Stimulated activated effector memory CD8-positive, alpha-beta T cell treated with anti-CD3 and anti-CD28 coated beads, Interleukin-12 subunit alpha, Interleukin-12 subunit beta, amount 100 ng/mL, for 72 hours (primary cell): ENCODE measurements at regions not wholly inside any gene's neighbourhood (a gene's known extent, or its start where the extent isn't known, plus 50 kb on each side); places are given as distances from the start of the nearest gene placed in this dataset.
"Not testable (repeated sequence)": the region's sequence is repeated elsewhere in the genome, so short reads cannot be mapped to it uniquely, and the experiment has no call there.

Source experiments
- ATAC-seq: fragments of 150-1000 bp; cut with Tn5 transposase; 2 replicates; pipeline ENCODE4 v1.10.0; 2021
- DNase-seq, 2 donors: peaks; one replicate each; pipeline ENCODE4 v3.0.0; 2021 to 2022; ENCODE audit warnings: low spot score in 2 of 2
- H3K27ac Mint-ChIP-seq: one replicate; pipeline ENCODE4 v1.8.0; 2022; ENCODE audit warnings: mild to moderate bottlenecking, mixed read lengths
- H3K36me3 Mint-ChIP-seq: one replicate; pipeline ENCODE4 v1.8.0; 2022; ENCODE audit warnings: mild to moderate bottlenecking, mixed read lengths
- H3K4me1 Mint-ChIP-seq: one replicate; pipeline ENCODE4 v1.8.0; 2022; ENCODE audit warnings: mixed read lengths
- H3K4me3 Mint-ChIP-seq: one replicate; pipeline ENCODE4 v1.8.0; 2022; ENCODE audit warnings: mild to moderate bottlenecking, mixed read lengths
- H3K9me3 Mint-ChIP-seq: one replicate; pipeline ENCODE4 v1.8.0; 2022; ENCODE audit warnings: mixed read lengths

GRCh38 chr6:15945593-15946159, 183.2 kb upstream of the MYLIP start:
- Mint-ChIP-seq H3K9me3 (no peaks in the 10 kb centered on the region), H3K27ac (no peak overlapping the region), H3K36me3 (no peaks in the 10 kb centered on the region), H3K4me1 (no peaks in the 10 kb centered on the region), H3K4me3 (no peak overlapping the region)
- ATAC-seq (no peak), DNase-seq (no peak)

GRCh38 chr6:15943423-15943822, 185.5 kb upstream of the MYLIP start:
- H3K9me3 Mint-ChIP-seq, result no peaks in the 10 kb centered on the region
- ATAC-seq (no peak), DNase-seq (no peak)
- H3K4me1 Mint-ChIP-seq, result no peaks in the 10 kb centered on the region
- no peaks in the 10 kb centered on the region for H3K36me3 Mint-ChIP-seq
- H3K4me3 Mint-ChIP-seq, result no peak overlapping the region
- H3K27ac Mint-ChIP-seq, result no peak overlapping the region

- ATAC-seq, result no peak
- DNase-seq, result no peak
- Mint-ChIP-seq H3K36me3 (no peaks in the 10 kb centered on the region), H3K4me3 (no peak overlapping the region), H3K4me1 (peaks cover 7% of the 10 kb centered on the region), H3K9me3 (no peaks in the 10 kb centered on the region), H3K27ac (no peak overlapping the region)
Measured at GRCh38 chr6:15941168-15941567, 187.7 kb upstream of the MYLIP start.

- Mint-ChIP-seq H3K36me3 (no peaks in the 10 kb centered on the region), H3K4me3 (no peak overlapping the region), H3K27ac (no peak overlapping the region), H3K4me1 (peaks cover 9% of the 10 kb centered on the region), H3K9me3 (no peaks in the 10 kb centered on the region)
- no peak for DNase-seq
- no peak for ATAC-seq
Measured at GRCh38 chr6:15938107-15938506, 190.8 kb upstream of the MYLIP start.

- Mint-ChIP-seq H3K9me3 (no peaks in the 10 kb centered on the region), H3K36me3 (no peaks in the 10 kb centered on the region), H3K27ac (no peak overlapping the region), H3K4me1 (peaks cover 9% of the 10 kb centered on the region), H3K4me3 (no peak overlapping the region)
- no peak for ATAC-seq
- DNase-seq, result no peak
Measured at GRCh38 chr6:15937602-15938001, 191.3 kb upstream of the MYLIP start.

GRCh38 chr6:15936503-15936902, 192.4 kb upstream of the MYLIP start:
- ATAC-seq, result peak; percentile 52
- no peak overlapping the region for H3K4me3 Mint-ChIP-seq

GRCh38 chr6:15935661-15936060, 193.2 kb upstream of the MYLIP start:
- no peaks in the 10 kb centered on the region for H3K36me3 Mint-ChIP-seq
- no peak for ATAC-seq
- H3K9me3 Mint-ChIP-seq, result peaks cover 8% of the 10 kb centered on the region
- peaks cover 9% of the 10 kb centered on the region for H3K4me1 Mint-ChIP-seq
- no peak for DNase-seq
- H3K27ac Mint-ChIP-seq, result no peak overlapping the region
- no peak overlapping the region for H3K4me3 Mint-ChIP-seq

More at GRCh38 chr6:15936503-15936902, 192.4 kb upstream of the MYLIP start:
- peaks cover 9% of the 10 kb centered on the region for H3K4me1 Mint-ChIP-seq
- no peak for DNase-seq
- no peak overlapping the region for H3K27ac Mint-ChIP-seq
- H3K36me3 Mint-ChIP-seq, result no peaks in the 10 kb centered on the region
- H3K9me3 Mint-ChIP-seq, result peaks cover 2% of the 10 kb centered on the region

- not testable (repeated sequence) for H3K36me3 Mint-ChIP-seq, H3K9me3 Mint-ChIP-seq, ATAC-seq, H3K27ac Mint-ChIP-seq, H3K4me1 Mint-ChIP-seq, H3K4me3 Mint-ChIP-seq, DNase-seq
Measured at GRCh38 chr6:15931697-15932096, 197.2 kb upstream of the MYLIP start.

GRCh38 chr6:15930207-15930606, 198.7 kb upstream of the MYLIP start:
- Mint-ChIP-seq H3K27ac (no peak overlapping the region), H3K4me1 (no peaks in the 10 kb centered on the region), H3K4me3 (no peak overlapping the region), H3K36me3 (no peaks in the 10 kb centered on the region), H3K9me3 (peaks cover 8% of the 10 kb centered on the region)
- no peak for DNase-seq
- ATAC-seq, result no peak

GRCh38 chr6:15929685-15930084, 199.2 kb upstream of the MYLIP start:
- no peaks in the 10 kb centered on the region for H3K36me3 Mint-ChIP-seq
- H3K4me3 Mint-ChIP-seq, result no peak overlapping the region
- DNase-seq, result no peak
- peaks cover 8% of the 10 kb centered on the region for H3K9me3 Mint-ChIP-seq
- no peak for ATAC-seq
- no peaks in the 10 kb centered on the region for H3K4me1 Mint-ChIP-seq
- no peak overlapping the region for H3K27ac Mint-ChIP-seq

GRCh38 chr6:15927531-15928225, 201.2 kb upstream of the MYLIP start:
- Mint-ChIP-seq H3K36me3 (no peaks in the 10 kb centered on the region), H3K4me3 (no peak overlapping the region), H3K27ac (no peak overlapping the region), H3K9me3 (peaks cover 10% of the 10 kb centered on the region), H3K4me1 (no peaks in the 10 kb centered on the region)
- ATAC-seq (no peak), DNase-seq (no peak)

GRCh38 chr6:15926256-15926655, 202.6 kb upstream of the MYLIP start:
- no peaks in the 10 kb centered on the region for H3K36me3 Mint-ChIP-seq
- peaks cover 5% of the 10 kb centered on the region for H3K9me3 Mint-ChIP-seq
- H3K4me3 Mint-ChIP-seq, result no peak overlapping the region
- DNase-seq (no peak), ATAC-seq (no peak)
- H3K4me1 Mint-ChIP-seq, result no peaks in the 10 kb centered on the region
- no peak overlapping the region for H3K27ac Mint-ChIP-seq

- H3K4me1 Mint-ChIP-seq, result no peaks in the 10 kb centered on the region
- DNase-seq (no peak), ATAC-seq (no peak)
- no peaks in the 10 kb centered on the region for H3K36me3 Mint-ChIP-seq
- H3K4me3 Mint-ChIP-seq, result no peak overlapping the region
- no peak overlapping the region for H3K27ac Mint-ChIP-seq
- H3K9me3 Mint-ChIP-seq, result peaks cover 2% of the 10 kb centered on the region
Measured at GRCh38 chr6:15924893-15925292, 204.0 kb upstream of the MYLIP start.

GRCh38 chr6:15922510-15923250, 206.2 kb upstream of the MYLIP start:
- Mint-ChIP-seq H3K4me3 (no peak overlapping the region), H3K9me3 (peaks cover 2% of the 10 kb centered on the region)
- DNase-seq, result no peak

GRCh38 chr6:15921243-15921642, 207.6 kb upstream of the MYLIP start:
- Mint-ChIP-seq H3K4me1 (no peaks in the 10 kb centered on the region), H3K4me3 (no peak overlapping the region), H3K9me3 (peaks cover 2% of the 10 kb centered on the region), H3K36me3 (no peaks in the 10 kb centered on the region), H3K27ac (no peak overlapping the region)
- DNase-seq, result no peak
- no peak for ATAC-seq

More at GRCh38 chr6:15922510-15923250, 206.2 kb upstream of the MYLIP start:
- H3K36me3 Mint-ChIP-seq, result no peaks in the 10 kb centered on the region
- H3K27ac Mint-ChIP-seq, result no peak overlapping the region
- H3K4me1 Mint-ChIP-seq, result no peaks in the 10 kb centered on the region
- ATAC-seq, result no peak

GRCh38 chr6:15916581-15916980, 212.3 kb upstream of the MYLIP start:
- peaks cover 2% of the 10 kb centered on the region for H3K9me3 Mint-ChIP-seq
- H3K4me1 Mint-ChIP-seq, result peaks cover 16% of the 10 kb centered on the region
- no peak overlapping the region for H3K4me3 Mint-ChIP-seq
- H3K27ac Mint-ChIP-seq, result no peak overlapping the region
- no peaks in the 10 kb centered on the region for H3K36me3 Mint-ChIP-seq
- ATAC-seq, result no peak
- DNase-seq, result no peak
